HG03469 (cell line): ENCODE measurements at regions not wholly inside any gene's neighbourhood (a gene's known extent, or its start where the extent isn't known, plus 50 kb on each side); places are given as distances from the start of the nearest gene placed in this dataset.
A peak's percentile ranks its signal among the peaks of the same experiment; 100 is the strongest.

Source experiments
- ATAC-seq: cut with Tn5 transposase; IDR thresholded peaks from one replicate; pipeline ENCODE4 v1.9.1; 2021; ENCODE audit warnings: mild to moderate bottlenecking, moderate library complexity, moderate number of reproducible peaks; ENCODE audit not compliant: unreplicated experiment

GRCh38 chr2:111219285-111219684 is 98.6 kb downstream of the BCL2L11 start:
- peak; percentile 62 for ATAC-seq

GRCh38 chr2:111219734-111220505 is 99.2 kb downstream of the BCL2L11 start:
- no peak for ATAC-seq

GRCh38 chr2:111220962-111221361 is 100.2 kb downstream of the BCL2L11 start:
- ATAC-seq = no peak

GRCh38 chr2:111221701-111222100 is 101.0 kb downstream of the BCL2L11 start:
- ATAC-seq = no peak

- no peak for ATAC-seq
Observed at GRCh38 chr2:111222204-111222866, 101.6 kb downstream of the BCL2L11 start.

- ATAC-seq = no peak
Observed at GRCh38 chr2:111225856-111226255, 105.1 kb downstream of the BCL2L11 start.

GRCh38 chr2:111226876-111227700 is 106.4 kb downstream of the BCL2L11 start:
- no peak for ATAC-seq

- no peak for ATAC-seq
Observed at GRCh38 chr2:111227716-111228141, 107.0 kb downstream of the BCL2L11 start.

- no peak for ATAC-seq
Observed at GRCh38 chr2:111231532-111232252, 111.0 kb downstream of the BCL2L11 start.

- ATAC-seq = no peak
Observed at GRCh38 chr2:111235192-111236015, 114.7 kb downstream of the BCL2L11 start.

GRCh38 chr2:111236025-111236424 is 115.3 kb downstream of the BCL2L11 start:
- no peak for ATAC-seq

- ATAC-seq = no peak
Observed at GRCh38 chr2:111238296-111238695, 117.6 kb downstream of the BCL2L11 start.

GRCh38 chr2:111239107-111239506 is 118.4 kb downstream of the BCL2L11 start:
- ATAC-seq = peak; percentile 78

- ATAC-seq = no peak
Observed at GRCh38 chr2:111239581-111240249, 119.0 kb downstream of the BCL2L11 start.

- ATAC-seq = no peak
Observed at GRCh38 chr2:111243295-111243694, 122.6 kb downstream of the BCL2L11 start.

- no peak for ATAC-seq
Observed at GRCh38 chr2:111244864-111245263, 124.2 kb downstream of the BCL2L11 start.

- ATAC-seq = no peak
Observed at GRCh38 chr2:111246620-111247061, 125.9 kb downstream of the BCL2L11 start.

GRCh38 chr2:111247491-111247890 is 126.8 kb downstream of the BCL2L11 start:
- ATAC-seq = no peak

GRCh38 chr2:111249806-111250205 is 129.1 kb downstream of the BCL2L11 start:
- ATAC-seq = no peak
